Mesendoderm (in vitro differentiated cells): ENCODE measurements at regions not wholly inside any gene's neighbourhood (a gene's known extent, or its start where the extent isn't known, plus 50 kb on each side); places are given as distances from the start of the nearest gene placed in this dataset.

Source experiments
- DNase-seq: peaks from one replicate; pipeline ENCODE4 v3.0.0; 2013
- H2AK5ac ChIP-seq: 2 replicates; pipeline ENCODE4 v1.6.1; 2013; ENCODE audit warnings: low read length, inconsistent platforms
- H2BK120ac ChIP-seq: 2 replicates; pipeline ENCODE4 v1.6.1; 2013; ENCODE audit warnings: low read depth, mild to moderate bottlenecking, low read length, moderate library complexity, mixed read lengths
- H2BK15ac ChIP-seq: replicated peaks from 2 replicates; pipeline ENCODE4 v1.6.1; 2013; ENCODE audit warnings: low read depth, mild to moderate bottlenecking, moderate library complexity
- H2BK5ac ChIP-seq: 2 replicates; pipeline ENCODE4 v1.6.1; 2013; ENCODE audit warnings: low read length, inconsistent platforms
- H3K18ac ChIP-seq: 2 replicates; pipeline ENCODE4 v1.6.1; 2013; ENCODE audit warnings: mild to moderate bottlenecking, low read length, mixed read lengths
- H3K23ac ChIP-seq: one replicate; pipeline ENCODE4 v1.6.1; 2013; ENCODE audit warnings: low read length
- H3K27ac ChIP-seq: 2 replicates; pipeline ENCODE4 v1.5.1; 2013; ENCODE audit warnings: low read depth, mild to moderate bottlenecking, inconsistent platforms, low read length, moderate library complexity
- H3K27me3 ChIP-seq: 2 replicates; pipeline ENCODE4 v1.6.1; 2013; ENCODE audit warnings: low read length, control low read depth, mild to moderate bottlenecking, inconsistent platforms; ENCODE audit not compliant: insufficient read depth, poor library complexity
- H3K36me3 ChIP-seq: 2 replicates; pipeline ENCODE4 v1.6.1; 2013; ENCODE audit warnings: low read length, inconsistent platforms; ENCODE audit not compliant: control insufficient read depth, insufficient read depth
- H3K4ac ChIP-seq: one replicate; pipeline ENCODE4 v1.6.1; 2013; ENCODE audit warnings: low read depth, mild to moderate bottlenecking, low read length, moderate library complexity
- H3K4me1 ChIP-seq: 2 replicates; pipeline ENCODE4 v1.6.1; 2013; ENCODE audit warnings: low read depth, low read length, inconsistent platforms; ENCODE audit not compliant: control insufficient read depth
- H3K4me2 ChIP-seq: 2 replicates; pipeline ENCODE4 v1.6.1; 2013; ENCODE audit warnings: low read length
- H3K4me3 ChIP-seq: 2 replicates; pipeline ENCODE4 v1.5.1; 2013; ENCODE audit warnings: mild to moderate bottlenecking, low read length
- H3K56ac ChIP-seq: one replicate; pipeline ENCODE4 v1.6.1; 2013; ENCODE audit warnings: low read length
- H3K79me1 ChIP-seq: 2 replicates; pipeline ENCODE4 v1.6.1; 2013; ENCODE audit warnings: low read length, inconsistent platforms
- H3K79me2 ChIP-seq: 2 replicates; pipeline ENCODE4 v1.6.1; 2013; ENCODE audit warnings: mild to moderate bottlenecking, low read length; ENCODE audit not compliant: control insufficient read depth, insufficient read depth
- H3K9ac ChIP-seq: 2 replicates; pipeline ENCODE4 v1.6.1; 2013; ENCODE audit warnings: low read length, inconsistent platforms
- H4K5ac ChIP-seq: one replicate; pipeline ENCODE4 v1.6.1; 2013; ENCODE audit warnings: low read length
- H4K8ac ChIP-seq: one replicate; pipeline ENCODE4 v1.6.1; 2013; ENCODE audit warnings: low read depth, mild to moderate bottlenecking, control low read depth, low read length, moderate library complexity
- WGBS: extraction: QIAGEN DNeasy Blood & Tissue Kit; methylation state at CpG from one replicate; pipeline ENCODE4 v1.1.7; 2013; ENCODE audit warnings: low lambda C conversion rate, missing lambda C conversion rate; ENCODE audit not compliant: insufficient coverage; ENCODE audit errors: extremely low coverage; 5-methylcytosine and 5-hydroxymethylcytosine counted together

GRCh38 chr18:65082907-65083306 lies 667.9 kb upstream of the CDH7 start:
- Histone ChIP-seq H2BK120ac (no peak overlapping the region), H3K9ac (no peak overlapping the region), H3K4ac (no peak overlapping the region), H3K4me1 (no peaks in the 10 kb centered on the region), H2BK5ac (no peak overlapping the region), H3K18ac (no peak overlapping the region), H2AK5ac (no peak overlapping the region), H3K79me2 (no peaks in the 10 kb centered on the region), H3K79me1 (no peaks in the 10 kb centered on the region), H4K8ac (no peak overlapping the region), H4K5ac (no peak overlapping the region), H3K27me3 (no peaks in the 10 kb centered on the region), H3K4me2 (no peak overlapping the region), H3K36me3 (no peaks in the 10 kb centered on the region), H3K56ac (no peak overlapping the region), H3K23ac (no peak overlapping the region), H3K4me3 (no peak overlapping the region), H3K27ac (no peak overlapping the region), H2BK15ac (no peak overlapping the region)
- no CpG with 5 or more reads among the region's 5 CpGs for WGBS
- no peak for DNase-seq

GRCh38 chr18:65081786-65082185 lies 669.0 kb upstream of the CDH7 start:
- Histone ChIP-seq H3K23ac (no peak overlapping the region), H2BK5ac (no peak overlapping the region), H4K8ac (no peak overlapping the region), H3K9ac (no peak overlapping the region), H3K36me3 (no peaks in the 10 kb centered on the region), H2BK15ac (no peak overlapping the region), H3K4me2 (no peak overlapping the region), H3K56ac (no peak overlapping the region), H3K18ac (no peak overlapping the region), H3K79me2 (no peaks in the 10 kb centered on the region), H4K5ac (no peak overlapping the region), H3K27ac (no peak overlapping the region), H3K4me1 (no peaks in the 10 kb centered on the region), H2BK120ac (no peak overlapping the region), H3K27me3 (no peaks in the 10 kb centered on the region), H3K79me1 (no peaks in the 10 kb centered on the region), H3K4ac (no peak overlapping the region), H3K4me3 (no peak overlapping the region), H2AK5ac (no peak overlapping the region)
- no CpG with 5 or more reads among the region's 3 CpGs for WGBS
- no peak for DNase-seq

- H4K5ac ChIP-seq, result no peak overlapping the region
- H3K36me3 ChIP-seq, result no peaks in the 10 kb centered on the region
Measured at GRCh38 chr18:65073060-65073550, 677.7 kb upstream of the CDH7 start.

GRCh38 chr18:65057439-65058083 lies 693.3 kb upstream of the CDH7 start:
- Histone ChIP-seq H3K4ac (no peak overlapping the region), H2AK5ac (no peak overlapping the region), H3K23ac (no peak overlapping the region), H2BK15ac (no peak overlapping the region), H3K79me1 (no peaks in the 10 kb centered on the region), H3K27ac (no peak overlapping the region), H3K9ac (no peak overlapping the region), H3K18ac (no peak overlapping the region), H2BK120ac (no peak overlapping the region), H3K79me2 (no peaks in the 10 kb centered on the region), H4K5ac (no peak overlapping the region), H3K56ac (no peak overlapping the region), H3K27me3 (no peaks in the 10 kb centered on the region), H3K4me3 (no peak overlapping the region), H3K4me1 (no peaks in the 10 kb centered on the region), H2BK5ac (no peak overlapping the region), H4K8ac (no peak overlapping the region), H3K36me3 (no peaks in the 10 kb centered on the region), H3K4me2 (no peak overlapping the region)
- DNase-seq, result peak; percentile 0
- no CpG with 5 or more reads among the region's 9 CpGs for WGBS

More at GRCh38 chr18:65073060-65073550, 677.7 kb upstream of the CDH7 start:
- Histone ChIP-seq H3K4me3 (no peak overlapping the region), H3K79me2 (no peaks in the 10 kb centered on the region), H2AK5ac (no peak overlapping the region), H3K27me3 (no peaks in the 10 kb centered on the region), H3K27ac (no peak overlapping the region), H2BK5ac (no peak overlapping the region), H3K79me1 (no peaks in the 10 kb centered on the region), H3K18ac (no peak overlapping the region), H3K4me1 (no peaks in the 10 kb centered on the region), H3K56ac (no peak overlapping the region), H2BK15ac (no peak overlapping the region), H3K4me2 (no peak overlapping the region), H3K23ac (no peak overlapping the region), H2BK120ac (no peak overlapping the region), H3K4ac (no peak overlapping the region), H3K9ac (no peak overlapping the region), H4K8ac (no peak overlapping the region)
- WGBS, result no CpG with 5 or more reads among the region's 3 CpGs
- no peak for DNase-seq

- no peaks in the 10 kb centered on the region for H3K27me3 ChIP-seq
- no peak overlapping the region for H3K18ac ChIP-seq
- H3K79me2 ChIP-seq, result no peaks in the 10 kb centered on the region
- H3K36me3 ChIP-seq, result no peaks in the 10 kb centered on the region
- no peaks in the 10 kb centered on the region for H3K4me1 ChIP-seq
- H4K8ac ChIP-seq, result no peak overlapping the region
- no peak overlapping the region for H3K4me2 ChIP-seq
- H2BK15ac ChIP-seq, result no peak overlapping the region
- H3K79me1 ChIP-seq, result no peaks in the 10 kb centered on the region
- no peak overlapping the region for H3K9ac ChIP-seq
- DNase-seq, result no peak
- no peak overlapping the region for H2BK120ac ChIP-seq
- H3K4me3 ChIP-seq, result no peak overlapping the region
- H3K4ac ChIP-seq, result no peak overlapping the region
- H3K27ac ChIP-seq, result no peak overlapping the region
- H2AK5ac ChIP-seq, result no peak overlapping the region
- no peak overlapping the region for H3K56ac ChIP-seq
- no peak overlapping the region for H2BK5ac ChIP-seq
- H4K5ac ChIP-seq, result no peak overlapping the region
- H3K23ac ChIP-seq, result no peak overlapping the region
- WGBS, result no CpG with 5 or more reads among the region's 2 CpGs
Measured at GRCh38 chr18:65056575-65056974, 694.2 kb upstream of the CDH7 start.

GRCh38 chr18:65049586-65049985 lies 701.2 kb upstream of the CDH7 start:
- Histone ChIP-seq H2BK5ac (no peak overlapping the region), H3K4ac (no peak overlapping the region), H3K27ac (no peak overlapping the region), H2BK15ac (no peak overlapping the region), H3K23ac (no peak overlapping the region), H3K18ac (no peak overlapping the region), H3K4me1 (no peaks in the 10 kb centered on the region), H3K79me1 (no peaks in the 10 kb centered on the region), H4K8ac (no peak overlapping the region), H3K27me3 (no peaks in the 10 kb centered on the region), H3K9ac (no peak overlapping the region), H2BK120ac (no peak overlapping the region), H2AK5ac (no peak overlapping the region), H3K4me2 (no peak overlapping the region), H3K4me3 (no peak overlapping the region), H3K36me3 (no peaks in the 10 kb centered on the region), H4K5ac (no peak overlapping the region), H3K79me2 (no peaks in the 10 kb centered on the region), H3K56ac (no peak overlapping the region)
- DNase-seq, result no peak
- no CpG with 5 or more reads among the region's 3 CpGs for WGBS
